LNCaP clone FGC (cell line): ENCODE measurements at regions not wholly inside any gene's neighbourhood (a gene's known extent, or its start where the extent isn't known, plus 50 kb on each side); places are given as distances from the start of the nearest gene placed in this dataset.

ENCODE experiments used
- DNase-seq: peaks from one replicate; pipeline ENCODE4 v3.0.0-alpha.2; 2011; ENCODE audit warnings: low read depth
- H3K4me3 ChIP-seq: 2 replicates; pipeline ENCODE4 v1.5.1; 2011; ENCODE audit warnings: mild to moderate bottlenecking, low read depth, low read length, control low read depth
- TF ChIP-seq, protein P1 (sequence below): IDR thresholded peaks from 2 replicates; pipeline ENCODE4 v1.5.1; 2012; ENCODE audit warnings: mild to moderate bottlenecking; ENCODE audit not compliant: control insufficient read depth, insufficient read depth; ENCODE audit errors: extremely low read depth

DNA sequence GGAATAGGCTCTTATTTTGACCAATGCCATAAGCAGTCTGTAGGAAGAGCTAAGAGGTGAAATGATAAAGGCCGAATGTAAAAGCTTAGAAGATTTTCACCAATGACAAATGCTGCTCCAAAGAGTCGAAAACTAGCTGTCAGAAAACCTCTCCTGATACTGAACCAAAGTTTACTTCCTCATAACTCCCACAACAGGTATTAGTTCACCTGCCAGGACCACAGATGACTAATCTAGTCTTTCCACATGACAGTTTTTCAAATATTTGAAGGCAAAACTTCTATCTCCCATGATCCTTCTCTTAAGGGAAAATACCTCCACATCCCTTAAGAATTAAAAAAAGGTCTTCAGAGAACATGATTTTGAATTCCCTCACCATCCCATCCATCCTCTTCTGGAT is 473.2 kb upstream of the SPHKAP start:
- no peak overlapping the region for H3K4me3 ChIP-seq
- no peak for DNase-seq
- TF ChIP-seq, protein P1, sequence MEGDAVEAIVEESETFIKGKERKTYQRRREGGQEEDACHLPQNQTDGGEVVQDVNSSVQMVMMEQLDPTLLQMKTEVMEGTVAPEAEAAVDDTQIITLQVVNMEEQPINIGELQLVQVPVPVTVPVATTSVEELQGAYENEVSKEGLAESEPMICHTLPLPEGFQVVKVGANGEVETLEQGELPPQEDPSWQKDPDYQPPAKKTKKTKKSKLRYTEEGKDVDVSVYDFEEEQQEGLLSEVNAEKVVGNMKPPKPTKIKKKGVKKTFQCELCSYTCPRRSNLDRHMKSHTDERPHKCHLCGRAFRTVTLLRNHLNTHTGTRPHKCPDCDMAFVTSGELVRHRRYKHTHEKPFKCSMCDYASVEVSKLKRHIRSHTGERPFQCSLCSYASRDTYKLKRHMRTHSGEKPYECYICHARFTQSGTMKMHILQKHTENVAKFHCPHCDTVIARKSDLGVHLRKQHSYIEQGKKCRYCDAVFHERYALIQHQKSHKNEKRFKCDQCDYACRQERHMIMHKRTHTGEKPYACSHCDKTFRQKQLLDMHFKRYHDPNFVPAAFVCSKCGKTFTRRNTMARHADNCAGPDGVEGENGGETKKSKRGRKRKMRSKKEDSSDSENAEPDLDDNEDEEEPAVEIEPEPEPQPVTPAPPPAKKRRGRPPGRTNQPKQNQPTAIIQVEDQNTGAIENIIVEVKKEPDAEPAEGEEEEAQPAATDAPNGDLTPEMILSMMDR = no peak

DNA sequence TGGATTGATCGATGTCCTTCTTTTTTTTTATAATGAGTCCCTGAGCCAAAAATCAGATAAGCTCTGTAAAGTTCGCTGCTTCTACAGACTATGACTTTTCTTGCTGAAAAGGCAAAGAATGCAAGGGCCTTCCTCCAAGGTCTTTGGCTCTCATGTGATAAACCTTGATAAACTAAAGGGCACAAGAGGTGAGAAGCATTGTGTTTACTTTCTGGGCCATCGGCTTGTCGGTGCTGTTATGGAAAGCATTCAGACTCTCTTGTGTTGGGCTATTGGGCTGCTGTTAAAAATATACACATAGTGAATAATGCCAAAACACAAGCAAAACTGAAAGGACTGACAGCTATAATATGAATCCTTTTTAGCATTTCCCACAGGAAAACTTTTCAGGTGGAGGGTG is 472.4 kb upstream of the SPHKAP start:
- TF ChIP-seq, protein P1 = no peak
- H3K4me3 ChIP-seq = no peak overlapping the region
- no peak for DNase-seq

DNA sequence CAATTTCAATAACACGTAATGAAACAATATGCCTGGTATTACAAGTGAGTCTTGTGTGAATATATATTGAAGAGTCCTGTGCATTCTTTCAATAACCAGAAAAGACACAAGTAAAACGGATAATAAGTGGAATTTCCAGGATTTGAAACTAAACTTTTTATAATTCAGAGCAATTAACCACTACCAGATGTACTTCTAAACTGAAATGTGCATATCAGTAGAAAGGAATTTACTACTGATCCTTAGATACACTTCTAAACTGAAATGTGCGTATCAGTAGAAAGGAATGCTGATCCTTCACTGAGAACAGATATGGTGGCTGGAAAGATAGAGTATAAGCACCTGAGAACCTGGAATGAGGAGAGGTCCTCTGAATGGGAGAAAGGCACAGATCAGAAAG is 470.9 kb upstream of the SPHKAP start:
- TF ChIP-seq, protein P1 = no peak
- no peak overlapping the region for H3K4me3 ChIP-seq
- no peak for DNase-seq

DNA sequence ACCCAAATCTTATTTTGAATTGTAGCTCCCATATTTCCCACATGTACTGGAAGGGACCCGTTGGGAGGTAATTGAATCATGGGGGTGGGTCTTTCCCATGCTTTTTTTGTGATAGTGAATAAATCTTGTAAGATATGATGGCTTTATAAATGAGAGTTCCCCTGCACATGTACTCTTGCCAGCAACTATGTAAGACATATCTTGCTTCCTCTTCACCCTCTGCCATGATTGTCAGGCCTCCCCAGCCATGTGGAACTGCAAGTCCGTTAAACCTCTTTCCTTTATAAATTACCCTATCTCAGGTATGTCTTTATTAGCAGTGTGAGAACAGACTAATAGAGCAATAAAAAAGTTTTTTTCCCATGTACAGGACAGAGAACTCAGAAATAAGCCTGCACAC is 468.4 kb upstream of the SPHKAP start:
- H3K4me3 ChIP-seq = no peak overlapping the region
- DNase-seq = no peak
- TF ChIP-seq, protein P1 = no peak

DNA sequence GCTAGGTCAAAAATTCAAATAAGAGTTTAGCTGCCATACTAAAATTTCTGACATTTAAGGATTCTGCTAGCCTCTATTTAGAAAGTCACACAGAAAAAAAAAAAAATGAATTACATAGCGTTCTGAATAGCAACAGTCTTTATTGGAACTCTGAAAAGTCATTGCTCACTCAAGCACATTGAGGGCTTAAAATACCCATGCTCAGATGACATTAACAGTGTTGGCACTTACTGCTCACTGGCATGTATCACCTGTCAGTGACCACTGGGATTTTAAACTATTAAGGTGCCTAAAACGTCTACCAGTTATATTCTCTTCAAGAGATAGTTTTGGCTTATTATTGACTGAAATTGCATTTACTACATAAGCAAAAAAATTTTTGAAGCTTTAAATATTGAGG is 468.0 kb upstream of the SPHKAP start:
- H3K4me3 ChIP-seq = no peak overlapping the region
- DNase-seq = no peak
- TF ChIP-seq, protein P1 = no peak

DNA sequence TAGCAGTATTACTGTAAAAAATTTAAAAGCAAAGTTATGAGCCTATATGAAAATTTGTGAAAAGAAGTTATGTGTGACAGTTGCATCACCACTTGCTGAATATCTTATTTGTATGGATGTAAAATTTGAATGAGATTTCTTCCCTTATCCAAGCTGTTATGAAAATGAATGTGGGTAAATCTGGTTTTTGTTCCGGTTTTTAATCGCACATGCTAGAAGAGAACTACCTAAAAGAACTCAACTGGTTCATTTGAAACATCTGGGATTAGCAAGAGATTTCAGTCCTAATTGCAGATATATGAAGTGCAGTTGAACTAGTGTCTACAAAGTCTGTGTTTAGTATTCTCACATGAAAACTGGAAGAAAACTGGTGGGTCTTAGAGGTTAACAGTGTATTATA is 467.1 kb upstream of the SPHKAP start:
- no peak overlapping the region for H3K4me3 ChIP-seq
- DNase-seq = no peak
- TF ChIP-seq, protein P1 = no peak

DNA sequence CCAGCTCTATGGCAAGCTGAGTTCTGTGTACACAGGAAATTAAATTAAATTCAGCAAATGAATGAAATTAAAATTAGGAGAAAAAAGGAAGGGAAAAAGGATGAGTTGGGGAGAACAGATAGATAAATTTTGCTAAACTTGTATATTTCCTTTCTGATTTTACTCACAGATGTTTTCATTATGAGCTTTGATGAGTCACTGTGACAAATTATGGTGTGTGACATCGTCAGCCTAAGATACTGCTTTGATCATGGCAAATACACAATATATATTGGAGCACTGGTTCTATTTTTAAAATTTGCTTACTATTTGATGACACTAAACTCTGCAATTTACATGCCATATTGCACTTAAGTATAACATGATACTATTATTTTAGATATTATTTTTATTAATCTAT is 464.6 kb upstream of the SPHKAP start:
- TF ChIP-seq, protein P1 = no peak
- no peak for DNase-seq

More for the DNA sequence above, 464.6 kb upstream of the SPHKAP start:
- H3K4me3 ChIP-seq = no peak overlapping the region
